Stimulated activated CD4-positive, alpha-beta T cell treated with anti-CD3 and anti-CD28 coated beads, TNF-alpha, amount 100 ng/mL, for 48 hours (primary cell): ENCODE measurements at regions not wholly inside any gene's neighbourhood (a gene's known extent, or its start where the extent isn't known, plus 50 kb on each side); places are given as distances from the start of the nearest gene placed in this dataset.
"Not testable (repeated sequence)": the region's sequence is repeated elsewhere in the genome, so short reads cannot be mapped to it uniquely, and the experiment has no call there.

Experiments
- DNase-seq, 3 donors: peaks; one replicate each; pipeline ENCODE4 v3.0.0-alpha.2; 2020; ENCODE audit warnings: low read depth in 3 of 3

DNA sequence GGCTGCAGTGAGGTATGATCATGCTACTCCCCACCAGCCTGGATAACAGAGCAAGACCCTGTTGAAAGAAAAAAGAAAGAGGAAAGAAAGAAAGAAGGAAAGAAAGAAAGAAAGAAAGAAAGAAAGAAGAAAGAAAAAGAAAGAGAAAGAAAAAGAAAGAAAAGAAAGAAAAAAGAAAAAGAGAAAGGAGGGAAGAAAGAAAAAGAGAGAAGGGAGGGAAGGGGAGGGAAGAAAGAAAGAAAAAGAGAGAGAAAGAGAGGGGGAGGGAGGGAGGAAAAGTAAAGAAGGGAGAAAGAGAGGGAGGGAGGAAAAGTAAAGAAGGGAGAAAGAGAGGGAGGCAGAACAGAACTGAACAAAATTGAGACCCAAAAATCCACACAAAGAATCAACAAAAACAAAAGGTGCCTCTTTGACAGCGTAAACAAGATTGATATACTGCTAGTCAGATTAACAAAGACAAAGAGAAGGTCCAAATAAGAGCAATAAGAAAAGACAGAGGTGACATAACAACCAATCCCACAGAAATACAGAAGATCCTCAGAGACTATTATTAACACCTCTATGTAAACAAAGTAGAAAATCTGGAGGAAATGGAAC lies 293.9 kb upstream of the AMIGO2 start:
- DNase-seq: no peak

DNA sequence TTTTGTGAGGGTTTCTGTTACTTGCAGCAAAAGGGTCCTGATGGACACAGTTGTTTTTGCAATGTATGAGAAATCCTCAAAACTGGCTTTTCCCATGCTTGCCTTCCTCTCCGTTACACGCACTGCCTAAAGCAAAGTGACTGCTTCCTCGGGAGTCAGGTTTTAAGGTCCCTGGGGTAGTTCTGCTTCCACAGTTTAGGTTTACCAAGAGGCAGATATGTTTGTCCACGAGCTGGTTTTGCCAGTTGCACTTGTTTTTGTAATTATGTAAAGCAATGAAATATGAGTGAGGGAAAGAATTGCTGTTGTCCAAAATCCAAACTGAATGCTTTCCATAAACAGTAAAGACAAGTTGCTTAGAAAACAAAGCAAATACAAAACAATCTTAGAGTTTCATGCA lies 290.7 kb upstream of the AMIGO2 start:
- no peak for DNase-seq

DNA sequence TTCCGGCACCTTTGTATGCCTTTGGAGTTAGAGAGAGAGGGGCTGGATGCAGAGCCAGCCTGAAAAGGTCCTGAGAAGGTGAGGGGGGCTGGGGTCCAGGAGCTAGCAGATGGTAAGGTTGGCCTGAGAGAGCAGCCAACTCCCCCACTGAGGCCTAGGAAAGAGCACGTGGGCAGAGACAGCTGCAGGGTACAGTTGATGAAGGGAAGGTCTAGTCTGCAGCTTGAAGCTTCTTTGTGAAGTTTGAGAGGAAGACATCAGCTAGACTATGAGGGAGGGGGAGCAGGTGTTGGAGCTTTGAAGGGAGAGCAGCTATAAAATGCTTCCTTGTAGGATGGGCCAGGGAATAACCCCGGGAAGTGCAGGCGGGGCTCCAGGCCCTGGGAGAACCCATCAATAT lies 289.3 kb upstream of the AMIGO2 start:
- DNase-seq: no peak

DNA sequence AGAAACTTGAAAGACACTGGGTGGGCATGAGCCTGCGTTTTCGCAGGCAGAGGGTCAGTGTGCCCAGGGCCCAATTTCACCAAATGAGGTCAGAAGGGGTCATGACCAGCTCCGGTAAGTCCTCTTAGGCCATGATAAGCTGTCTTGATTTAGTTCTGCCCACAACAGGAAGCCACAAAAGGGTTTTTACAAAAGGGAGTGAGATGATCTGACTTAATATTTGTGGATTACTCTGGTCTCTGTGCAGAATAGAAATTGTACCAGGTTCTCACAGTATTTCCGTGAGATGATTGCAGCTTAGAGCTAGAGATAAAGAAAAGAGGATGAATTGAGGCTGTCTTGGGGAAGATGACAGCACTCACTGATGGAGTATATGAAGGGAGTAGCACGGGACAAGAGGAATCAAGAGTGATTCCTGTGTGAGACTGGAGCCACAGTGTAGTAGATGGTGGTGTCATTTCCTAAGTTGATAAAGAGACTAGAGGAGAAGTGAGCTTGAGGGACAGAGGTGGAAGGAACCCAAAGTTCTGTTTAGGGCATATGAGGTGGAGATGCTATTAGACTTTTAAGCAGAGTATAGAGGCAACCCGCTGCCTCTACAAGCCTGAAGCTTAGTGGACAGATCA lies 288.3 kb upstream of the AMIGO2 start:
- DNase-seq: no peak

DNA sequence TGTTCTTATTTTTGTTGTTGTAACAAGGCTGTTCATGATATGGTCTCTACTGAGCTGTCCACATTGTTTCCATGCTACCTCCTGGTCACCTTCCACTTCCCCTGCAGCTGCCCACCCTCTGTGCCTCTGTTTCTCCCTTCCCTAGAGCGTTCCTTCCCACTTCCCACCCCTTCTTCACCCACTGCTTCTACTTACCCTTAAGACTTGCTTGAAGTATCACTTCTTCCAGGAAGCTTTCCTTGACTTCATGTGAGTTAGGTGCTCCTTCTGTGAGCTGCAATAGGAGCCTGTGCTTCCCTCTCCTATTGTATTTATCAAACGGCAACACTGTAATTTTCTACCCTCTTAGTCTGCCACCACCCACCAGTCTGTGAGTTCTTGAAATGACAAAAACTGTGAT lies 286.8 kb upstream of the AMIGO2 start:
- no peak for DNase-seq

DNA sequence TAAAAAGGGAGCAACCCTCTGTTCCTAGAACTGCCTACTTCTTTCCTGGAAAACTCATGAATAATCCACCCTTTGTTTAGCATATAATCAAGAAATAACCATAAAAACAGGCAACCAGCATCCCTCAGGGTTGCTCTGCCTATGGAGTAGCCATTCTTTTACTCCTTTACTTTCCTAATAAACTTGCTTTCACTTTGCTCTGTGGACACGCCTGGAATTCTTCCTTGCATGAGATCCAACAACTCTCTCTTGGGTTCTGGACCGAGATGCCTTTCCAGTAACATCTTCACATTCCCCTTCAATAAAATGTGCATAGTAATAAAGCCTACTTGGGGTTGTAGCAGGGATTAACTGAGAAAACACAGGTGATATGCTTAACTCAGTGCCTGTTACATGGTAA lies 286.4 kb upstream of the AMIGO2 start:
- no peak for DNase-seq

DNA sequence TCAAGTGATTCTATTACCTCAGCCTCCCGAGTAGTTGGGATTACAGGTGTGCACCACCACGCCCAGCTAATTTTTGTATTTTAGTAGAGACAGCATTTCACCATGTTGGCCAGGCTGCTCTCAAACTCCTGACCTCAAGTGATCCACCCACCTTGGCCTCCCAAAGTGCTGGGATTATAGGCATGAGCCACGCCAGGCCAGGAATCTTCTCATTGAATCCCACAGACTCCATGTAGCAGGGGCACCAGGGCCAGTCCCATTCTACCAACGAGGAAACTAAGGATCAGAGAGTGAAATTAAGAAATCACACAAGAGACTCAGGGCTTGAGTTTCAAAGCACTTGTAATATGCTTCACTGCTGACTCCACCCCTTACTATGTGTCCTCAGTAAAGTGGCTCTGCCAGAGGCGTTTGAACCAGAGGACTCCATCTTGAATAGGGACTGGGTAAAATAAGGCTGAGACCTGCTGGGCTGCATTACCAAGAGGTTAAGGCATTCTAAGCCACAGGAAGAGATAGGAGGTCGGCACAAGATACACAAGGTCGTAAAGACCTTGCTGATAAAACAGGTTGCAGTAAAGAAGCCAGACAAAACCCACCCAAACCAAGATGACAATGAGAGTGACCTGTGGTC lies 285.8 kb upstream of the AMIGO2 start:
- not testable (repeated sequence) for DNase-seq

DNA sequence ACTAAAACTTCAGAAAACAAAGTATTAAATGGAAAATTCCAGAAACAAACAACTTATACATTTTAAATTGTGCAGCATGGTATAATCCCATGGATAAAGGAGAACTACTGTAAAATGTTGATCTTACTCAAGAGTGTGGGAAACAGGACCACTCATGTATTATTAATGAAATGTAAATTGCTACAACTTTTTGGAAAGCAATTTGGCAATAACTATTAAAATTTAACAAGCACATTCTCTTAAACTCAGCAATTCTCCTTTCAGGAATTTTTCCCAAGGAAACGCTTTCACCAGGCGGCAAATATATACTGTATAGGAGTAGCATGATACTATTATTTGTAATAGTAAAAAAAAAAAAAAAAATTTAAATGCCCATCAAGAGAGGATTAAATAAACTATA lies 284.5 kb upstream of the AMIGO2 start:
- no peak for DNase-seq

DNA sequence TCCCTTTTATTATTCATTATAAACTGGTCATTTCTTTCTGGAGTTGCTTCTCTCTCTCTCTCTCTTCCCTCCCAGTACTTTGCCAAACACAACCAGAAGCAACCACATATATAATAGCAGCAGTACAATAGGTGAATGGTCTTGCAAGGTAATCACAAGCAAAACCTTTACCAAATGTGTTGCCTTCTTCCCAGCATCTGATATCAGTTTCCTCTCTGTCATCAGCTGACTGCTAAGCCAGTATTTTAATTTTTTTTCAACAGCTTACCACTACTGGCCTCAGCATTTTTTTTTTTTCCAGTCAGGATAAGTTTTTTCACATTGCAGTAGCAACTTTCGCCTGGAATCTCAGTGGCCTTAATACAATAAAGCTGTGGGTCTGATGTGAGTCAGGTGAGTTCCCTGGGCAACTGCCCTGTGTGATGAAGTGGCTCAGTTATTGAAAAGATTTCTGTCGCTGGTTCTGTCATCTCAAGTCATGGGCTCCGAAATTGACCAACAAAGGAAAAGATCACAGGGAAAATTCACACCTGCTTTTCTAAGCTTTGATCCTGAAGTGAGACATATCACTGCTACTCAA lies 282.5 kb upstream of the AMIGO2 start:
- no peak for DNase-seq

DNA sequence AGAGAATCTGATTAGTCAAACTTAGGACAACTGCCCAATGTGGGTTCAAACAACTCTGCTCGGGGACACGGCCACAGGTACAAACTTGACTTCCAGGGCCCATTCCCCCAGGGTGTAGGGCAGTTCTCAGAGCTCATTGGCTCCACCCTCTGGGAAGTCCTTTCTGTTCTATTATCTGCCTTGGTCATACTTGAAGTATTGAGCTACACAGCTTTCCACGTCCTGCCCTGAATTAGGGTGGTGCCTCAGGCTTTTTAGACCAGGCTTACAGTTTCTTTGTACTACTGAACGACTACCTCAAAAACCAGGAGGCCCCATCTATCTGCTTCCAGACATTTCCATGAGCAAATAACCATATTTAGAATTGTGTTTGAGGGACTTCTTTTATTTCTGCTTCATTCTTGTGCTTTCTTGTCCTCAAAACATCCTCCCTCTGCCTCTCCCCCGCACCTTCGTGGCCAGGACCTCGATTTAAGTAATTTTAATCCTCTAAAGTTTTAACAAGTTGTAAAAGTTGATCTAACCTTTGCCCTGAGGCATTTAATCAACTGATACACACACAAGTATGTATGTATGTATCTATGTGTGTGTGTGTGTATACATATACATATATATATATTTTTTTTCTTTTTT lies 281.7 kb upstream of the AMIGO2 start:
- DNase-seq: peak; percentile 30 to 46 (median 37)

DNA sequence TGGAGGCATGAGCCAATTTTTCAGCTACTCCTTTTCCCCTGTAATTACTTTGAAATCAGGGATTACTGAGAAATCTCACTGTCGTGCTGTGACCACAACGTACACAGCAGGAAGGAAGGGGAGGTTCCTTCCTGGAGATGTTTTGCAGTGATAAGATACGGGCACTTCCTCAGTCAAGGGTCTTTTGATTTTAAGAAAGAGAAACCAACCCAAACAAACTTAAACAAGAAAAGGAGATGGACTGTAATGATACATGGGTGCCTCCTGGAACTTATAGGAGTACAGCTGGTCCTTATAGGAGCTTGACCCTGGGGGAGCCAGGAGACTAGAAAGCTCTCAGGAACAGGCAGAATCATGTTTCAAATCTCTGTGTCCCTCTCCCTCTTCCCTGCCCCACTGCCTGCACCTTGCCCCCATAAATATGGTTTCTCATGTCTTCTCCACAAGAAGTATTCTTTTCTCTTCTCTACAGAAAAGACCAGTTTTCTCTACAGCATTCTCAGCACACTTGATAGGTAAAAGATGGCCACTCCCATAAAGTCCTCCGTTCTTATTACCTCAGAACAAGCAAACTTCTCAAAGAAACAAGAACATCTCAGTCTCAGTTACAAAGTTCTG lies 281.1 kb upstream of the AMIGO2 start:
- no peak for DNase-seq

DNA sequence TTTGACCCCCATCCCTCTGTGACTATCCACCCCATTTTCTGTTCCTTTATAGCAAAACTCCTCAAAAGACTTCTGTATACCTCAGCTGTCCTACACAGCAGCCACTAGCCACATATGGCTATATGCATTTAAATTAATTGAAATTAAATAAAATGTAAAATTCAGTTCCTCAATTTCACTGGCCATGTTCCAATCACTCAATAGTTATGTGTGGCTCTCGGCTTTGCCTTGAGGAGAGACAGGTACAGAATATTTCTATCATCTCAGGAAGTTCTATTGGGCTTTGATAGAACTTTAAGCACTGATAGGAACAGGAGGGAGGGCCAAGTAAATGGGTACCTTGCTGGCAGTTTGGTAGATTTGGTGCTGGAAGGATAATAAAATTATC lies 280.3 kb upstream of the AMIGO2 start:
- no peak for DNase-seq

DNA sequence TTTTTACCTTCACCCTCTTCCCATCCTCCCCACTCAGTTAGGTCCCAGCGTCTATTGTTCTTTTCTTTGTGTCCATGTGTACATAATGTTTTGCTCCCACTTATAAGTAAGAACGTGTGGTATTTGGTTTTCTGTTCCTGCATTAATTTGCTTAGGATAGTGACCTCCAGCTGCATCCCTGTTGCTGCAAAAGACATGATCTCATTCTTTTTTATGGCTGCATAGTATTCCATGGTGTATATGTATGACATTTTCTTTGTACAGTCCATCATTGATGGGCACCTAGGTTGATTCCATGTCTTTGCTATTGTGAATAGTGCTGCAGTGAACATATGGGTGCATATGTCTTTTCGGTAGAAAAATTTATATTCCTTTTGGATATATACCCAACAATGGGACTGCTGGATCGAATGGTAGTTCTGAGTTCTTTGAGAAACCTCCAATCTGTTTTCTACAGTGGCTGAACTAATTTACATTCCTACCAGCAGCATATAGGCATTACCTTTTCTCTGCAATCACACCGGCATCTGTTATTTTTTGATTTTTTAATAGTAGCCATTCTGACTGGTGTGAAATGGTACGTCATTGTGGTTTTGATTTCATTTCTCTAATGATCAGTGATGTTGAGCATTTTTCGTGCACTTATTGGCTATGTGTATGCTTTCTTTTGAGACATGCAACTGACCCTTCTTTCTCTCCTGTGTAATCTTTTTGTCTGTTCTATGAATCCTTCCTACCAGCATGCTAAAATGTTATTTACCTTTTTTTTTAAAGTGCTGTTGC lies 279.7 kb upstream of the AMIGO2 start:
- DNase-seq: no peak

DNA sequence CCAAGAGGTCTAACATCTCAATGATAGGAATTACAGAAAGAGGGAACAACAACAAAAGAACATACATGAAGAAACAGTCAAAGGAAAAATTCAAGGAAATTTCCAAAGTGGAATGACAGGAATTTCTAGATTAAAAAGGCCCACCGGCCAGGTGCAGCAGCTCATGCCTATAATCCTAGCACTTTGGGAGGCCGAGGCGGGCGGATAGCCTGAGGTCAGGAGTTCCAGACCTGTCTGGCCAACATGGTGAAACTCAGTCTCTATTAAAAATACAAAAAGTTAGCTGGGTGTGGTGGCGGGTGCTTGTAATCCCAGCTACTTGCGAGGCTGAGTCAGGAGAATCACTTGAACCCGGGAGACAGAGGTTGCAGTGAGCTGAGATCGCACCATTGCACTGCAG lies 277.2 kb upstream of the AMIGO2 start:
- not testable (repeated sequence) for DNase-seq

DNA sequence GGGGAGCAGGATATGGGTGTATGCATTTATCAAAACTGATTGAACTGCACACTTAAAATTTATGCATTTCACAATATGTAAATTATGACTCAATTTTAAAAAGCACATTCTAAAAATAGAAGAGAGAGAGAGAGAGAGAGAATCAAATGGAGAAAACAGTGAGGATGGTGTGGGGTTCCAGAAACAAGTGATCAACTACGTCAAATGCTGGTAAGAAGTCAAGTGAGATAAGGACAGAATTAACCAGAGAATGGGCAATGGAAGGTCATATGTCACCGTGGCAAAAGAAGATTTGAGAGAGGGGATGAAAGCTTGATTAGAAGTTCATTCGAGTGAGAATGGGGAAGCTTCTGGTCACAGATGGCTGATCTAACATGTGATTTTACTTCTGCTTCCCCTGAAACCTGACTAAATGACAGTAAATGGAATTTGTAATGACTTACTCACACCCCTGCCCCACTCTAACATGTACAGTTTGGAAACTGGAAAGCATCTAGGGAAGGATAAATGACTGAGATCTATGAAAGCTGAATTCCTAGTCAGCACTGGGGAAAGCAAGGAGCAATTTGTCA lies 276.5 kb upstream of the AMIGO2 start:
- DNase-seq: no peak

DNA sequence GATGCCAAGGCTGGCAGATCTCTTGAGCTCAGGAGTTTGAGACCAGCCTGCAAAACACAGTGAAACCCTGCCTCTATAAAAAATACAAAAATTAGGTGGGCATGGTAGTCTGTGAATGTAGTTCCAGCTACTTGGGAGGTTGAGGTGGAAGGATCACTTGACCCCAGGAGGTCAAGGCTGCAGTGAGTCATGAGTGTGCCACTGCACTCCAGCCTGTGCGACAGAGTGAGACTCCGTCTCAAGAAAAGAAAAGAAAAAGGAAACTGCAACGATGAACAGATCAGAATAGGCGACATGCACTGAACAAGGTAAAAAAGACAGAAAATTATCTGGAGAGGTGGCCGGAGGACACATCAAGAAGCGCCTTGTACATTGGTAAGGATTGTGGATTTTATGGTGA lies 273.7 kb upstream of the AMIGO2 start:
- no peak for DNase-seq

DNA sequence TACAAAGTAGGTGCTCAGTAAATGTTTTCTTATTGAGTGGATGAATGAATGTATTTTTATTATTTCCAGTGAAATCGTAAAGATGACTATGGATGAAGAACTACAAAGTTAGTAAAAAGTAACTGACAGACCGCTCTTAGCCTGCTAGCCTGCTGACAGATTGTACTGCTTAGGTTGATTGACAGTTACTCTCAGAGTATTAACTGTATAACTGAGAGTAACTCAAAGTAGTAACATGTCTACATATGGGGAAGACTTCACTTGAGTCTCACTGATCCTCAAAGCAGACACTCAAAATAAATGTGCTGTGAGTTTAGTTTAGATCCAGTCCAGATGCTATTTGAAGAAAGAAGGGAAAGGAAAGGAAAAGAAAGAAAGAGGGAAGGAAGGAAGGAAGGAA lies 272.3 kb upstream of the AMIGO2 start:
- DNase-seq: no peak

DNA sequence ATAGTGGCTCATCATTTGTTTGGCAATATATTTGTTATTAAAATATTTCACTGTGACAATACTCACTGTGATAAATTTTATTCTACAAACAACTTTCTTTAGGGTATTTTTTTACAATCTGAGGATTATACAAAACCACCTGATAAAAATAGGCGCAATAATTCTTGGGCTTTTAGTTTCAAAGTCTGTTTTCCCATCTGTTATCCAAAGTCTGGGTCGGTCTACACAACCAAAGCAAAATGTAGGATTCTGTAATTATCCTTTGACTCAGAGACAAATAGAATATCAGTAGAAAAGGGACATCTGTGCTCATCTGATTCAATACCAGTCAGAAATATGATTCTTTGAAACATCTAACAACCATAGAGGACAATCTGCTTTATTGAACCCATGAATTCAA lies 271.8 kb upstream of the AMIGO2 start:
- no peak for DNase-seq

DNA sequence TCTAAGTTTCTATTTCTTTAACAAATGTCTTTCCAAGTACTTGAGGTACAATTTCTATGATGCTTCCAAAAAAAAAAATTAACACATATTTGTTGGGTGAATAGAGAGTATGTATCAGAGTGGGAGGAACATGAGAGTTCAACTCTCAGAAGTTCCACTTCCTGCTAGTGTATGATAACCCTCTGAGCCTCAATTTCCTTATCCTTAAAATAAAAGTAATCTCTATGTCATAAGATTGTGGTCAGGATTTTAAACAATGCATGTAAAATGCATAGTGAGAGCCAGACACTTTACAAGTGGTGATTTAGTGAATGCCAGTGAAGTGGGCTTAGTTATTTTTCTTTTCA lies 270.3 kb upstream of the AMIGO2 start:
- no peak for DNase-seq

DNA sequence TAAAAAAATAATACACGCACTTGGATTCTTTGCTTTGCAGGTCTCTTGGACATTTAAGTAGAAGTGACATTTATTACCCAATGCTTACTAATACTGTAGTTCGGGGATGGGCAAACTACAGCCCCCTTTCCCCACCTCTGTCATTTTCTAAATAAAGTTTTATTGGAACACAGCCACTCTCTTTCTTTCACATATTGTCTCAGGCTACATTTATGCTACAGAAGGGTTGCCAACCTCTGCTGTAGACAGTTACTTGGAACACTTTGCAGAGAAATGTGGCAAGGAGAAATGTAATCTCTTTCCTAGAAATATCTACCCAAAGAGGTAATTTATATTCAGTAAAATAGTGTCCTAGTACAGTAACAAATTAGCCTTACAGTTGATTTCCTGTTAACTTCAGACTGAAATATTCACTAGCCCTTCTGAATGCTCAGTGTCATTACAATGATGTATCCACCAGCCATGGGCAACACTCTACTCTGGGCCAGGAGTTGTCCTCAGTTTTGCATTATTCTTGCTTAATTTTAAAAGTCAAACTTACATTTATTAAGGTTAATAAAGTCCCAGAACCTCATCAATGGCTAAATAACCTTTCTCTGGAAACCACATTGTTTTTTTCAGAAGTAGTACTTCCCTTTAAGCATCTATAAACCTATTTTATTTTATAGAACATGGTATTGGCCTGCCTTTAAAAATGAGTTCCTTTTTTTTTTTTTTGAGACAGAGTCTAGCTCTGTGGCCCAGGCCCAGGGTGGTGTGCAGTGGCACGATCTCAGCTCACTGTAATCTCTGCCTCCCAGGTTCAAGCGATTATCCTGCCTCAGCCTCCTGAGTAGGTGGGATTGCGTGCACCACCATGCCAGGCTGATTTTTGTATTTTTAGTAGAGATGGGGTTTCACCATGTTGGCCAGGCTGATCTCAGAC lies 269.6 kb upstream of the AMIGO2 start:
- peak in 1 of 3 donors; percentile 36 for DNase-seq
